ENCODE measurements at regions not wholly inside any gene's neighbourhood (a gene's known extent, or its start where the extent isn't known, plus 50 kb on each side); places are given as distances from the start of the nearest gene placed in this dataset.

- 16% methylated on average over 2 of the region's 2 CpGs for WGBS (ENCODE audit: insufficient coverage, low coverage, missing lambda C conversion rate)
- TF ChIP-seq PHTF2 (CRISPR knock-in tag; IDR thresholded peaks at IDR 0.05) (no peak), SAFB2 (IDR thresholded peaks at IDR 0.05; ENCODE audit: borderline replicate concordance, low read depth, low read length, severe bottlenecking) (no peak), ZBTB8A (IDR thresholded peaks at IDR 0.05; ENCODE audit: partially characterized antibody) (no peak), TAF9B (IDR thresholded peaks at IDR 0.05; ENCODE audit: partially characterized antibody) (no peak), ZNF324 (CRISPR knock-in tag; IDR thresholded peaks at IDR 0.05) (no peak), POLR2B (IDR thresholded peaks at IDR 0.05; ENCODE audit: low read depth, partially characterized antibody) (no peak), ATF7 (IDR thresholded peaks at IDR 0.05) (no peak), ZNF24 (IDR thresholded peaks at IDR 0.05) (no peak), OTX1 (CRISPR knock-in tag; IDR thresholded peaks at IDR 0.05) (no peak), ZNF140 (CRISPR knock-in tag; IDR thresholded peaks at IDR 0.05) (no peak), PRPF4 (IDR thresholded peaks at IDR 0.05; ENCODE audit: insufficient read depth, low read depth, low read length, poor library complexity, severe bottlenecking) (no peak), TCF15 (CRISPR knock-in tag; IDR thresholded peaks at IDR 0.05) (no peak), ZNF551 (CRISPR knock-in tag; IDR thresholded peaks at IDR 0.05) (no peak), TGIF2 (CRISPR knock-in tag; IDR thresholded peaks at IDR 0.05) (no peak), ZNF644 (tag; IDR thresholded peaks at IDR 0.05; ENCODE audit: low read depth) (no peak), ZBTB7A (IDR thresholded peaks at IDR 0.05; ENCODE audit: borderline replicate concordance, control insufficient read depth, low read depth, low read length) (no peak), ZNF444 (CRISPR knock-in tag; IDR thresholded peaks at IDR 0.05) (no peak), ZBTB1 (CRISPR knock-in tag; IDR thresholded peaks at IDR 0.05; ENCODE audit: borderline replicate concordance, low read depth) (no peak), ZC3H4 (CRISPR knock-in tag; IDR thresholded peaks at IDR 0.05; ENCODE audit: borderline replicate concordance) (no peak)
- POLR2A ChIA-PET: interaction anchor here (0.6 to 1.1 kb wide), 3 partner anchors 44 to 215 kb away, joined by 3 read pairs; partner anchors contain the start of gene NR3C1
Observed at GRCh38 chr5:143619040-143619439, 192.9 kb upstream of the HMHB1 start.

More at GRCh38 chr5:143619040-143619439, 192.9 kb upstream of the HMHB1 start:
- H3K79me2 ChIP-seq (ENCODE audit: control insufficient read depth, insufficient read depth, low read length): no peaks in the 10 kb centered on the region
- no peak overlapping the region for H3K4me3 ChIP-seq
- intact Hi-C loops (cut with micrococcal nuclease) (no loop called here), in situ Hi-C loops (cut with MboI) (no loop called here)
- H3K9me1 ChIP-seq (ENCODE audit: control insufficient read depth, insufficient read depth, low read length): no peaks in the 10 kb centered on the region
- H3K9me3 ChIP-seq (replicated peaks; ENCODE audit: control insufficient read depth, insufficient read depth, low read depth, low read length): no peaks in the 10 kb centered on the region
- BruUV-seq (replicated peaks): no TSS peak
- H3K36me3 ChIP-seq (ENCODE audit: control insufficient read depth, insufficient read depth, low read length): no peaks in the 10 kb centered on the region
- no peaks in the 10 kb centered on the region for H4K20me1 ChIP-seq (replicated peaks; ENCODE audit: control insufficient read depth, insufficient read depth, low read length)
- no peak overlapping the region for H2AFZ ChIP-seq (ENCODE audit: low read depth, low read length)
- CTCF ChIA-PET (ENCODE audit: low intra/inter-chr PET ratio): no interaction called here
- DNase-seq (ENCODE audit: extremely low read depth in 1 of 4, low spot score in 3 of 4) (no peak), FAIRE-seq (no peak), ATAC-seq (no peak)
- H3K9ac ChIP-seq (ENCODE audit: insufficient read depth in 1 of 2, low read depth in 2 of 2, low read length in 2 of 2): no peak overlapping the region
- no peak overlapping the region for H3K27ac ChIP-seq (ENCODE audit: extremely low read depth, low read depth, low read length)
- H3K4me1 ChIP-seq (replicated peaks in 1 of 2; ENCODE audit: control insufficient read depth in 2 of 2, insufficient read depth in 2 of 2, low read length in 2 of 2): no peaks in the 10 kb centered on the region
- no peak overlapping the region for H3K4me2 ChIP-seq (ENCODE audit: insufficient read depth, low read length)
- H3K27me3 ChIP-seq (ENCODE audit: control insufficient read depth in 2 of 2, insufficient read depth in 2 of 2, low read length in 2 of 2): no peaks in the 10 kb centered on the region

Data from K562 (cell line).